ENCODE measurements at regions not wholly inside any gene's neighbourhood (a gene's known extent, or its start where the extent isn't known, plus 50 kb on each side); places are given as distances from the start of the nearest gene placed in this dataset.

- TF ChIP-seq CTCF (conservative IDR thresholded peaks at IDR 0.05 in 1 of 2, IDR thresholded peaks at IDR 0.05 in 1 of 2; ENCODE audit: extremely low read depth in 1 of 2, insufficient read depth in 1 of 2, low read depth in 1 of 2, low read length in 2 of 2) = no peak
- TF ChIP-seq EZH2 (IDR thresholded peaks at IDR 0.05; ENCODE audit: borderline replicate concordance, low read length) = no peak
Observed at GRCh38 chr9:107742531-107743309, 253.2 kb upstream of the KLF4 start.
